BE2C (cell line): ENCODE measurements at regions not wholly inside any gene's neighbourhood (a gene's known extent, or its start where the extent isn't known, plus 50 kb on each side); places are given as distances from the start of the nearest gene placed in this dataset.

Source experiments
- DNase-seq: peaks from one replicate; pipeline ENCODE4 v3.0.0-alpha.2; 2020
- H3K27me3 ChIP-seq: fragments of 250-450 bp; sonication (Bioruptor Pico); 2 replicates; pipeline ENCODE4 v1.5.1; 2020; ENCODE audit warnings: mild to moderate bottlenecking
- H3K36me3 ChIP-seq: fragments of 250-450 bp; sonication (Bioruptor Pico); 2 replicates; pipeline ENCODE4 v1.5.1; 2020; ENCODE audit warnings: mild to moderate bottlenecking
- H3K4me1 ChIP-seq: fragments of 250-450 bp; sonication (Bioruptor Pico); 2 replicates; pipeline ENCODE4 v1.5.1; 2020
- H3K4me3 ChIP-seq: 2 replicates; pipeline ENCODE4 v1.5.1; 2011; ENCODE audit warnings: low read depth, low read length
- H3K9me3 ChIP-seq: fragments of 250-450 bp; sonication (Bioruptor Pico); 2 replicates; pipeline ENCODE4 v1.5.1; 2020
- TF ChIP-seq, protein P1 (sequence below): IDR thresholded peaks from 2 replicates; pipeline ENCODE4 v1.5.1; 2012; ENCODE audit warnings: mild to moderate bottlenecking, low read depth, low read length

DNA sequence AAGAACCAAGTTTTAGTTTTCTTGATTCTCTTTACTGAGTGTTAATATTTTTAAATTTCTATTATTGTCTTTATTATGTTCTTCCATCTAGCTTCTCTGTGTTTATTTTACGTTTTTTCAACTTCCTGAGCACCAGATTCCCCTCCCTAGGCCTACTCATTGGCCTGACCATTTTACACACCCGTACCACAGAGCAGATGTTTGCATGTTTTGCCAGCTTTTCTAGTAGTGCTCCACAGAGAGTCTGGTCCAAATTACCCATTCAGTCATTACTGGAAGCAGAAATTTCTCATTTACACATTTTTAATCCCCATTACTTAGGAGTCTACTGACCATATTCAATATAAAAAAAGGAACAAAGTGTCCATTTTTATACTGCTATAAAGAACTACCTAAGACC is 66.9 kb downstream of the ING1 start:
- peaks cover 24% of the 10 kb centered on the region for H3K27me3 ChIP-seq
- TF ChIP-seq, protein P1, sequence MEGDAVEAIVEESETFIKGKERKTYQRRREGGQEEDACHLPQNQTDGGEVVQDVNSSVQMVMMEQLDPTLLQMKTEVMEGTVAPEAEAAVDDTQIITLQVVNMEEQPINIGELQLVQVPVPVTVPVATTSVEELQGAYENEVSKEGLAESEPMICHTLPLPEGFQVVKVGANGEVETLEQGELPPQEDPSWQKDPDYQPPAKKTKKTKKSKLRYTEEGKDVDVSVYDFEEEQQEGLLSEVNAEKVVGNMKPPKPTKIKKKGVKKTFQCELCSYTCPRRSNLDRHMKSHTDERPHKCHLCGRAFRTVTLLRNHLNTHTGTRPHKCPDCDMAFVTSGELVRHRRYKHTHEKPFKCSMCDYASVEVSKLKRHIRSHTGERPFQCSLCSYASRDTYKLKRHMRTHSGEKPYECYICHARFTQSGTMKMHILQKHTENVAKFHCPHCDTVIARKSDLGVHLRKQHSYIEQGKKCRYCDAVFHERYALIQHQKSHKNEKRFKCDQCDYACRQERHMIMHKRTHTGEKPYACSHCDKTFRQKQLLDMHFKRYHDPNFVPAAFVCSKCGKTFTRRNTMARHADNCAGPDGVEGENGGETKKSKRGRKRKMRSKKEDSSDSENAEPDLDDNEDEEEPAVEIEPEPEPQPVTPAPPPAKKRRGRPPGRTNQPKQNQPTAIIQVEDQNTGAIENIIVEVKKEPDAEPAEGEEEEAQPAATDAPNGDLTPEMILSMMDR = no peak
- H3K4me3 ChIP-seq = no peak overlapping the region

GRCh38 chr13:110782185-110782584 is 68.7 kb downstream of the ING1 start:
- H3K4me1 ChIP-seq = no peaks in the 10 kb centered on the region
- no peaks in the 10 kb centered on the region for H3K9me3 ChIP-seq
- DNase-seq = no peak
- TF ChIP-seq, protein P1 = no peak
- H3K36me3 ChIP-seq = no peaks in the 10 kb centered on the region
- no peak overlapping the region for H3K4me3 ChIP-seq
- H3K27me3 ChIP-seq = peaks cover 26% of the 10 kb centered on the region

More for the DNA sequence above, 66.9 kb downstream of the ING1 start:
- Histone ChIP-seq H3K9me3 (no peaks in the 10 kb centered on the region), H3K36me3 (no peaks in the 10 kb centered on the region), H3K4me1 (no peaks in the 10 kb centered on the region)
- no peak for DNase-seq

- no peaks in the 10 kb centered on the region for H3K36me3 ChIP-seq
- DNase-seq = no peak
- no peak overlapping the region for H3K4me3 ChIP-seq
- TF ChIP-seq, protein P1 = no peak
- peaks cover 34% of the 10 kb centered on the region for H3K27me3 ChIP-seq
- no peaks in the 10 kb centered on the region for H3K4me1 ChIP-seq
- no peaks in the 10 kb centered on the region for H3K9me3 ChIP-seq
Observed at GRCh38 chr13:110784704-110785103, 71.2 kb downstream of the ING1 start.

DNA sequence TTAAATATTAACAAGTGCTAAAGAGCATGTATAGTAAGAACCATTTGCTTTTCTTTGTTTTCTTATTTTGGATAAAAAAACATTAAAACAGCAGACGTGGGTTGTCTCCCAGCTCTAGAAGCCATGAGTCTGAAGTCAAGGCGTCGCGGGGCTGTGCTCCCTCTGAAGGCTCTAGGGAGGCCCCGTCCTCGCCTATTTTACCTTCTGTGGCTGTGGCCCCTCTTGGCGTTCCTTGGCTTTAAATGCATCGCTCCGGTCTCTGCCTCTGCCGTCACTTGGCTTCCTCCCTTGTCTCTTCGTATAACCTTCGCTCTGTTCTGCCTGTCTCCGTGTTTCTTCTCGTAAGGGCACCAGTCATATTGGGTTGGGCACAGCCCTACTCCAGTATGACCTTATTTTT is 75.3 kb downstream of the ING1 start:
- Histone ChIP-seq H3K36me3 (no peaks in the 10 kb centered on the region), H3K27me3 (peaks cover 27% of the 10 kb centered on the region), H3K4me3 (no peak overlapping the region), H3K4me1 (no peaks in the 10 kb centered on the region), H3K9me3 (no peaks in the 10 kb centered on the region)
- no peak for DNase-seq
- TF ChIP-seq, protein P1 = no peak

DNA sequence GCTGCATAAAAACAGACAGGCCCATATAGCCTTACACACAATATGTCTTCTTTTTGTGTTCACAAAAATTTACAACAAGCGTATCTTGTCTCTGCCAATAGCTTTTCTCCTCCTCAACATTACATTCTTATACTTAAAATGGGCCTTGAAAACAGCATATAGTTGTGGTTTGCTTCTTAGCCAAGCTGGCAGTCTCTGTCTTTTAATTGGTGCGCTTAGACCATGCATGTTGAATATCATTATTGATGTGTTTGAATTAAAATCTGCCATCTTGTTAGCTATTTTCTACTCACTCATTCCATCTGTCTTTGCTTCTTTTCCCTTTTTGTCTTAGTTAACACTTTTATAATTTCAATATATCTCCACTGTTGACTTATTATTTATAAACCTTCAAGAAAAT is 76.4 kb downstream of the ING1 start:
- Histone ChIP-seq H3K4me1 (no peaks in the 10 kb centered on the region), H3K9me3 (no peaks in the 10 kb centered on the region), H3K4me3 (no peak overlapping the region), H3K36me3 (no peaks in the 10 kb centered on the region), H3K27me3 (peaks cover 24% of the 10 kb centered on the region)
- DNase-seq = no peak
- TF ChIP-seq, protein P1 = no peak

DNA sequence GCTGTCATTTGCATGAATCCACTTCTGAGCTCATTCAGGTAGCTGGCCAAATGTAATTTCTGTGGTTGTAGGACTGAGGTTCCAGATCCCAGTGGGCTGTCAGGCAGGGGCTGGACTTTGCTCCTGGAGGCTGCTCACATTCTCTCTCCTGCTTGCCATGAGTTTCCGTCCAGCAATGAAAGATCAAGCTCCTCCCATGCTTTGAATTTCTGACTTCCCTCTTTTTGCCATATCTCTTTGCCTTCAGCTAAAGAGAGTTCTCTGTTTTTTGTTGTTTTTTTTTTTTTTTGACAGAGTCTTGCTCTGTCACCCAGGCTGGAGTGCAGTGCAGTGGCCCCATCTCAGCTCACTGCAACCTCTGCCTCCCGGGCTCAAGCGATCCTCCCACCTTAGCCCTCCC is 76.9 kb downstream of the ING1 start:
- H3K27me3 ChIP-seq = peaks cover 23% of the 10 kb centered on the region
- H3K4me3 ChIP-seq = no peak overlapping the region
- DNase-seq = no peak
- H3K9me3 ChIP-seq = no peaks in the 10 kb centered on the region
- H3K4me1 ChIP-seq = no peaks in the 10 kb centered on the region
- H3K36me3 ChIP-seq = no peaks in the 10 kb centered on the region
- TF ChIP-seq, protein P1 = no peak
